ENCODE measurements at regions not wholly inside any gene's neighbourhood (a gene's known extent, or its start where the extent isn't known, plus 50 kb on each side); places are given as distances from the start of the nearest gene placed in this dataset.

DNA sequence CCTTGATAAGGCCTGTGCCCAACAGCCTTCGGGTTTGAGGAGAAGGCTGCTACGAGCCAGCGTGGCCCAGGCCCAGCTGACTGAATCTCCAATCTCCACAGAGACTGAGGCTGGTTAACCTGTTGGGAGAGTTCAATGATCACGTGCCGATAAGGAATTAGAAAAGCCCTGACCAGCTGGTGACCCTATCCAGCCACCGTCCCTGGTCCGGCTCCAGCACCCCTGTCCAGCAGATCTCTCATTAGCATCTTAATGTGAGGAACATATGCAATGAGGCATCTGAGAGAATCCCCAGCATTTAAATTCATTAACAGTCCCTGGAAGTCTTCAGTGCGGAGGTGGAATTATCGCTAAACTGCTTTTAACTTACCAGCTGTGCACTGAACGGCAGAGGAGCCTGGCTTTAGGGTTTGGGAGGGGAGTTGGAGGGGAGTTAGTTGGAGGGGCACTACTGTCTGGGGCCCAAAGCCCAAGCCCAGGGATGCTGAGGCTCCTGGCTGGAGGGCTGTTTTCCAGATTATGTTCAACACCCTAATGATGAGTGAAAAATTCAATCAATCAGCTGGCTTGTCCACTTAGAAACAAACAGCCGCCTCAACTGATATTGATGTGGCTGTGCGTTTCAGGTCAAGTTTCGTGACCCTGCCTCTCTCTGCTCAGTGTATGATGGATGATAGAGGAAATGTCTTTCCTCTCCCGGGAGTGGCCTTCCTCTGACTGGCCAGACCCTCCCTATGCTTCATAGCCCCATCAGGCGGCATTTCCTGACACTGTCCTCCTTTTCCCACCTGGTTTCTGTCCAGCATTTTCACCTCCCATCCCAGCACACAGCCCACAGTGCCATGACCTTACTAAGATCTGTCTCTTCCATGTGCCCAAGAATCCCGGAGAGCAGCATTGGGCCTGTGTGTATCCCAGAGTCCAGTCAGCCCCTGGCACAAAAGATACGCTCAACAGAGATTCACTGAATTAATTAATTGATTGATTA is 184.5 kb downstream of the CCT6B start:
- no peak for DNase-seq (ENCODE audit: low spot score)

DNA sequence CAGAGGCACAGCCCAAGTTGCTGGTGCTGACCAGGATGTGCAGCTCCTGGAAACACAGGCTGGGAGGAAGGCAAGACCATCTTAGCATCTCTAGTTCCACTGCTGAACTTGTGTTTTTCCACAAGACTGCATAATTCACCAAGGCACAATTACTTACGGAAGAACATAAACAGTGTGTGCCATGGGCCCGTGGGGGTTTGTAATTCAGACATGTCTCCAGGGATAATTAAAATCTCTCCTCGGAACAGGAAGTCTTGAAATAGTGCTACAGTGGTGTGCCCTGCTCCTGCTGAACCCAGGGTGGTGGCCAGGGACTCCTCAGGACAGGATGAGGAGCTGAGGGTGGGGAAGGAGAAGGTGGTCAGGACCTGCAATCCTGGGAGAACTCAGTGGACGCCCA is 188.2 kb downstream of the CCT6B start:
- DNase-seq (ENCODE audit: low spot score), result no peak

DNA sequence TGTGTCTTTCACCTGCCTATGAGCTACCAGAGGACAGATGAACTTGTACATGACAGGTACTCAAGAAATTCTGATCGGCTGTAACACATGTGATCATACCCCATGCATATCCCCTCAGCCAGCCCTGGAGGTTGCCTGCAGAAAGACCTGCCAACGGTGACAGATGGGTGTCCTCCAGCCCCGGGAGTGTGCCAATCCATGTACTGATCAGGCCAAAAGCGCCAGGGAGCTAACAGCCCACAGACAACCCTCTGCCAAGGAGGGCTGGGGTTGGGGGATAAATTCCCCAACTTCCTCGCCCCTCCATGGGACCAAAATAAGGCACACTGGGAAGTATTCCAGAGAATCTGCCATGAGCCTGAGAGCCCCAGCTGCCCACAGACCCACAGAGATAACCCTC is 189.4 kb downstream of the CCT6B start:
- no peak for DNase-seq (ENCODE audit: low spot score)

DNA sequence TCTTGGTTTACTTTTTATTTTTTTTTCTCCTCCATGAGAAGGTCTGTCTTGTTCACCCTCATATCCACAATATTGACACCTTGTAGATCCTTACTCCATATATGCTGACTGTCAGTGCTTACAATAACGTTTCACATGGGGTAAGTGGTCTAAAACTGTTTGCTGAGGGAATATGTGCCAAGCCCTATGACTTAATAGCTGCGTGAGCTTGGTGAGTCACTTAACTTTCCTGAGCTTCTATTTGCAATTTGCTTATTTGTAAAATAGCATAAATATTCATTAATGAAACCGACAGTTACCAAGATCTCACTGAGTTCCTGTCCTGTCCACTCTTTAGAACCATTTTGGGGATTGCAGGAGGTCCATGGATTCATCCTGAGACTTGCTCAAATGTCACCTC is 190.7 kb downstream of the CCT6B start:
- DNase-seq (ENCODE audit: low spot score), result no peak

DNA sequence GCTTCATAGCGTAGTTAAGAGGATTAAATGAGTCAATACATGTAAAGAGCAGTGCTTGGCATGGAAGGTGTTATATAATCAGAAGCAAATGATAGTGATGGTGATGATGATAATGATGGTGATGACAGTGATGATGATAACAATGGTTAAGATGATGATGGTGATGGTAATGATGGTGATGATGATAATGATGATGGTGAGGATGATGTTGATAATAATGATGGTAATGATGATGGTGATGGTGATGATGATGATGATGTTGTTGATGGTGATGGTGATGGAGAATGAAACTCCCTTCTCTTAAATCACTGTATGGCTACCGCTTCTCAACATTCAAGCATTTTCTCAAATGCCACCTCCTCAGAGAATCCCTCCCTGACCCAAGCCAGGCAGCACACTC is 190.5 kb downstream of the TMEM132E start:
- DNase-seq (ENCODE audit: low spot score), result no peak

DNA sequence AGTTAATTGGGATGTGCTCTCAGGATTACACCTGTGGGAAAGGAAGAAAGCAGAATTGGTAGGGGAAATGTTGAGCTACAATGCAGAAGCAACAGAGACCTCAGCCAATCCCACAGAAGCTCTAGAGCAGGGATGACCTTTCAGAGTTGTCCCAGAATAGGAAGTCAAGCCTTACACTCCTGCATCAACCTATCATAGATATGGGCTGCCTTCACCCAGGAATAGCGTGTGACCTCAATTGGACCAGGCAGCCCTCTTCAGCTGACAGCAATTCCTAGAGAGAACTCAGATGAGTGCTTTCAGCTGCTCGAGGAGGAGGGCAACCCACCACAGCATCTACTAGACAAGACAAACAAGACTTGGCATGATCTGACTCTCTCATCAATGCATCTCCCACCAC is 189.7 kb downstream of the TMEM132E start:
- no peak for DNase-seq (ENCODE audit: low spot score)

DNA sequence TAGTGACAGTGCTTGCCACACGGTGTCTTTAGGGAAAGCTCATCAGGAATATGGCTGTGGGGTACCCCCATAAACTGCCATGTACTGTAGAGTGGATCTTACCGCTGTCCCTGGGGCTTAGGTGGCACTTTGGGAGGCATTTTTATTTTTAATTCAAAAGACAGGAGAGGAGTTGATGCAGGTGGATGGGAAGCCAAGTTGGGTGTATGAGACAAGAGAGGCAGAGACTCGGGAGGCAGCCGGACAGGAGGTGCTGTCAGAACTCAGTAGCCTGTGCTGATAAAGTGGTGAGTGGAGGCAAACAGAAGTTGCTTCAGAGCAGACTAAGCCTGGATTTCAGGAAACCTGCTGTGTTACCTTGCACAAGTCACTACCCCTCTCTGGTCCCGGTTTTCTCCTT is 185.9 kb downstream of the TMEM132E start:
- no peak for DNase-seq (ENCODE audit: low spot score)

DNA sequence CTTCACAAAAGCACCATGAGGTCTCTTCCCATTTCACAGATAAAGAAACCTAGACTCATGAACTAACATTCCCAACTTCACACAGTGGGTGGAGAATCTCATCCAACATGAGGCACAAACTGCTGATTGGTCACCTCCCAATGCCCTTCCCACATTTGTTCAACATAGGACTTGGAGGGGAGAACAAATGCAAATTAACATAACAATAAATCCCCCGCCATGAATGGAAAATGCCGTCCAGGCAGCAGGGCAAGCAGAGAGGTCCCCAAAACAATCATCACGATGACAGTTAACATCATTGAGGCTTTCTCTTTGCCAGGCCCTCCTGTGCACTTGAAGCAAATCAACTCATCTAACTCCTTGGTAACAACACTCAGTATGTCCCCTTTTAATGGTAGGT is 185.3 kb downstream of the TMEM132E start:
- no peak for DNase-seq (ENCODE audit: low spot score)

DNA sequence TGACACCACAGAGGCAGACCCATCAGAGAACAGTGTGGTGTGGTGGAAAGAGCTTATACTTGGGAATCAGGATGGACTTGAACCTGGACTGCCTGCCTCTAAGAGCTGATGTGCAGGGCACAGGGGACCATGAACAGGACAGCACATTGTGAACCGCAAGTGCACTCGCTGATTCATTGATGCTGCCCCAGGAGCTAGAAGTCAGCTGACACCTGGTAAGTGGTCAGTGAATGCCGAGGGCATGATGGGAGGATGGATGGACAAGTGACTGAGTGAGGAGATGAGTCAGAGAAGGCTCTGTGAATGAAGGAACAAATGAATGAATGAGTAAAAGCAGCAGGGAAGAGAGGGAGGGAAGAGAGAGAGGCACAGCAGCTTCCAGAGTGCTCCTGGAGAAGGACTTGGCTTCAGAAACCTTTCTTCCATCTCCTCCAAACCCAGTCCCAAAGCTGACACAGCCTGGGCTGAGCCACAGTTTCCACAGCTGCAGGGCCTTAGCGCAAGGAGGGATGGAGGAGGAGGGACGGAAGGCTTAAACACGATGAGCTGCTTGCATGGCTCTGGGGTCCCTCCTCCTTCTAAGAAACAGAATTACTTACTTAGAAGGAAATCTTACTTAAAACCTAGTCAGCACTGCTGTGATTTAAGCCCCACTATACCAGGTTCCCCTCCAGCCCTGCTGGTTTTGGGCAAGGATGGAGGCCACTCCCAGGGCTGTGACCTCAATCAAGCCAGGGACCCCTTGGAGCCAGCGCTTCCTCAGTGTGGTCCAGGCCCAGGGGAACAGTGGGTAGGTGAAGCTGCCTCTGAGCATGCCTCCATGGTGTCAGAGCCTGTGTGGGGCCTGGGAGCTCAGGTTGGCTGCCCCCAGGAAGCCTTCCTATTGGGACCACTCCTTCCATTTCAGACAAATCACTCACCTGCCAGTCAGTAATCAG is 184.6 kb downstream of the TMEM132E start:
- DNase-seq (ENCODE audit: low spot score), result peak; percentile 69

DNA sequence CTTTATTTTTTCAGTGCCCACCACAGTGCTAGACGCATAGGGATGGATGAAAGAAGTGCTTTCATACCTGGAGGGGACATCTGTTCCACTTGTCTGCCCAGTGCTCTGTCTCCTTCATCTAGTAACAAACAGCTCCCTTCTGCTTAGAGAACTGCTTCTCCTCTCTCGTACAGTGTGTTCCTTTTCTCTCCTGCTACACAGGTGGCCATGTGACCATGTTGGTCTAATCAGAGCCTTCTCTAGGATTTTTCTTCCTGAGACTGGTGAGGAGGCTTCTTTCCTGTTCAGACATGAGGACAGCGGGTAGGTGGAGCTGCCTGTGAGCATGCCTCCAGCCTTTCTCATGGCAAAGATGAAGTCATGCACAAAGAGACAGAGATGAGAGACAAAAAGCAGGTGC is 182.7 kb downstream of the TMEM132E start:
- no peak for DNase-seq (ENCODE audit: low spot score)

DNA sequence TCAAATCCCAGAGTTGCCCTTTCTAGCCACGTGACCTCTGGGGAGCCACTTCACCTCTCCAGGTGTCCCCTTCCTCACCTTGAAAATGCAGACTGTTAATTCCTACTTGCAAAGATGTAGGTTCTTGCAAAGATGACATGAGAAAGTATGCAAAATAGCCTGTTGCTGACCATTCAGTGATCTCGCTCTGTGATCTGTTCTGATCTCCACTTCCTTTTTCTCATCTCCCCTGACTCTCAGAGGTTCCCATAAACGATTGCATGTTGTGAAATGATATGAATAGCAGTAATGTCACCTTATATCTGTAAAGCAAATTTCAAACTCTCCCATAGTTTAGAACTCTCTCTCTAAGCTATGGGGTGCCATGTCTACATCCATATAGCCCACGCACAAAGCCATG is 182.3 kb downstream of the TMEM132E start:
- DNase-seq (ENCODE audit: low spot score), result no peak

DNA sequence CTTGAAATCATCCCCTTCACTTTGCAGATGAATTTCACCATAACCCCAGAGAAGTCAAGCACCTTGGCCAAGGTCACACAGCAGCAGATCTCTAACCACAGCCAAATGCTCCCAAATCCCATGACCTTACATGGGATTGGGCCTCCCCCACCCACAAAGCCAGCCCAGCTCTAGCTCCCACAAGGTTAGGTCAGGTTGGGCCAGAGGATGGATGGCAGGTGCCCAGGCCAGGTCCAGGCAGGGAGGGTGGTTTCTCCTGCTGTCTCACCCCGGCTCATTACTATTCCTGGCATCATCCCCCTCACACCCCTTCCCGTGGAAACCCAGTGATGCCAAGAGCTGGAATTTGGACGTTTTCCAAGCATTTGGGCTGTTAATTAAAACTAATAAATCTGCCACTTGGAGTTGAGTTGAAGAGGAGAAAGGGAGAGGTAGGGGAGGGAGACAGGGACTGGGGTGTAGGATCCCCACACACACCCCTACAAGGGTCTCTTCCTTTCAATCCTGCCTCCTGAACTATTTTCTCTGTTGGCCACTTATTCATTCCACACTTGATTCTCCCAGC is 181.6 kb downstream of the TMEM132E start:
- DNase-seq (ENCODE audit: low spot score), result no peak

DNA sequence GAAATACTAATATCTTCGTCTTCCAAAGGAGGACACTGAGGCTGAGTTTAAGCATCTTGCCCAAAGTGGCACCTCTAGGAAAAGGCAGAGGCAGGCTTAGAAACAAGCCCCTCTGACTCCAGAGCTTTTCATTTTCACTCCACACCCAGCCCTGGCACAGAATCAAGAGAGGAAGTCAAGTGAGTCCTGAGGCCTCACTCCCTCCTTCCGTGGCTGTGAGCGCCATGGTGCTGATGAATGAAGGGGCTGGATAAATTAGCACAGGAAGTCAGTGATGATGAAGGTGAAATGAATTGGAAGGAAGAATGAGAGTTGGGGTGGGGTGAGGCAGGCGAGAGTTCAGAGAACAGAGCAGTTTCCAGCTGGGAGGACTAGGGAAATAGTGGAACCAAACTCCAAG is 179.3 kb downstream of the TMEM132E start:
- DNase-seq (ENCODE audit: low spot score), result no peak

DNA sequence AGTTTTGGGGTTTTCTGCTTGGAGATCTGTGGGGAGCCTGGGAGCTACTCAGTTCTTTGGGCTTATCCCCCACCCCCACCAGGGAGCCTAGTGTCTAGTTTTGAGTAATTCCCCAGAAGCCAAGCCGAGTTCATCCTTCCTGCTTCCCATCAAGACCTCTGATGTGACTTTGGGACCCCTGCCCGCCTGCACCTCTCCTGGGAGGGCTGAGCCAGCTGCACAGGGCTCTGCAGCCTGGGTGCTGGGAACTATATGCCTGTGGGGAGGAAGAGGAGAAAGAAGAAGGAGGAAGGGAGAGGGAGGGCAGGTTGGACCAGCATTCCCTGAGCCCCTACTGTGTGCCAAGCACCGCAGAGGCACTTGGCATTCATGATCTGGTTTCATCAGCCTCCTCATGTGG is 178.9 kb downstream of the TMEM132E start:
- DNase-seq (ENCODE audit: low spot score), result no peak

DNA sequence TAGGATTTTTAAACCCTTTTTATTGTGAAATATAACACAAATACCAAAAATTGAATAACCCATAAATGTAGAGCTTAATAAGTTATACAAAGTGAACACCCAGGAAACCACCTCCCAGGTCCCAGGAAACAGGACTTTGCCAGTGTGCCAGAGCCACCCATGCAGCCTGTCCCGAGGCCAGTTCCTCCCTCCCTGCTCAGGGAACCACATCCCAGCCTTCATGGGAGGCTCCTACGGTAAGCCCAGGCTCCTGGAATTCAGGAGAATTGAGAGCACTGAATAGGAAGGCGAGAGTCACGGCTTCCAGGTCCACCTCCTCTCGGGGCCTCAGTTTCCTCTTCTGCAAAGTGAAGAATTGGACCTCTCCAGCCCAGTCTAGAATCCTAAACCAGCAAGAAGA is 178.2 kb downstream of the TMEM132E start:
- DNase-seq (ENCODE audit: low spot score), result no peak

DNA sequence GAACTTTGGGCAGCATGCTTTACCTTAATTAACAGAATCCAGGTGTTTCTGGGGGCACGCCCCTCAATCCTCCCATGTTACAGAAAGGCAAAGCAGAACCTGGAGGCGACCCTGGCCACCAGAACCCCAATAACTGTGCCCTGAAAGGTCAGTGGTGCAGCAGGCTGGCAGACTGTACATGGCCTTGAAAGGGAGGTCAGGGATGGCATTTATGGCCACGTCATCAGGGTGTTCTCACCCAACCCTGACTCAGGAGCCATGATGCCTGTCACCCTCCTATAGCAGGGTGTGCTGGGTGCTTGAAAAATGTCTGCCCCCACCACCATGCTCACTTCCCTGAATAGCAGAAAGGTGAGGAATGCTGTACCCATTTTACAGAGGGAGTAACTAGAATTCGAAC is 177.7 kb downstream of the TMEM132E start:
- no peak for DNase-seq (ENCODE audit: low spot score)

DNA sequence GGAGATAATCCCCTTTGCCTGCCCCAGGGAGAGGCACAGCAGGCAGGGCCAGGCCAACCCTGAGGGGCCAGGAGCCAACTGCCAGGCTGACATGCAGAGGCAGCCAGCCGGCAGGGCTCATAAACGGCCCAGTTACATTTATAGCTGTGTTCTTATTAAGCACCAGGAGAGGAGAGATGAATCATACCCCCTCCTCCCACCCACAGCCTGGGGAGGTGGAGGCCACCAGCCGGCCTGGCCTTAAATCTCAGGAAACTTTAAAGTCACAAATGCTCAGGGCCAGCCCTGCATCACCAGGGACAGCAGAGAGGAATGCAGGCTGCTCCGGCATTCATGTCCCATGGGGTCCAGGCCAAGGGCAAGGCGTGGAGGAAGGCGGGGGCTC is 177.2 kb downstream of the TMEM132E start:
- peak; percentile 64 for DNase-seq (ENCODE audit: low spot score)

DNA sequence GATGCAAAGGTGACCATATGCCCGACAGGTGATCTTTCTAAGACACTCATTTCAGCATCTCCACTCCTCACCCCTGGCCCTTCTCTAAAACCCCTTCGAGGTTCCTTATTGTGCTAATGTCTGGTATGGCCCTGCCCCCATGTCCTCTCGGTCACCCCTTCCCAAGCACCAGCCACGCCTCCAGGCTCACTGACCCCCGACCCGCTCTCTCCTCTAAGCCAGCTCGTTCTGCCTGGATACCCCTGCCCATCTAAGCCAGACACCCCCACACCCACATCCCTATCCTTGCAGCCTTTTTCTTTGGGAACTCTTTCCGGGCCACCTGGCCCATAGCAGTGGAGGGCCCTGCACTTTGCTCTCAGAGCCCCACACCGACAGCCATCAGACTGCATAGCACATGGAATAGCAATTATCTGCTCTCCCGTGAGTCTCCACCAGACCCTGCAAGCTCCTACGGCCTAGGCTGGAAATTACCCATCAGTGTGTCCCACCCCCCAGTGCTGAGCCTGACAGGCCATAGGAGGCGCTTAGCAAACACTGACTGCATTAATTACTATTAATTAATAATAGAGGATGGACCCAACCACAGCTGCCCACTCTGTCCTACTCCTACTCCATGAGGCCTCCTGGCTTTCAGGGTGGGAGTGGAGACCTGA is 176.7 kb downstream of the TMEM132E start:
- DNase-seq (ENCODE audit: low spot score), result no peak

DNA sequence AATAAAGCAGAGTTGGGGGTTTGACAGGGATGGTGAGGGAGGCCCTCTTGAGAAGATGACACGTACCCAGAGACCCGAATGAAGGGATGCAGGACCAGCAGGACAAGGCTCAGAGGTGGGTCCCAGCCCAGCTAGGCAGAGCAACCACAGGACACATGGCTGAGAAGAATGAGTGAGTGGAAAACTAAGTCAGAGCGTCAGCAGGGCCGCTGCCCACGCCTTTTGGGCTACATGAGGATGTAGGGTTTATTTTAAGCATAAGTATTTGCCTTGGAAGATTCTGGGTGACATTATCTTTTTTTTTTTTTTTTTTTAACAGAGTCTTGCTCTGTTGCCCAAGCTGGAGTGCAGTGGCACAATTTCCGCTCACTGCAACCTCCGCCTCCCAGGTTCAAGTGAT is 176.0 kb downstream of the TMEM132E start:
- no peak for DNase-seq (ENCODE audit: low spot score)

DNA sequence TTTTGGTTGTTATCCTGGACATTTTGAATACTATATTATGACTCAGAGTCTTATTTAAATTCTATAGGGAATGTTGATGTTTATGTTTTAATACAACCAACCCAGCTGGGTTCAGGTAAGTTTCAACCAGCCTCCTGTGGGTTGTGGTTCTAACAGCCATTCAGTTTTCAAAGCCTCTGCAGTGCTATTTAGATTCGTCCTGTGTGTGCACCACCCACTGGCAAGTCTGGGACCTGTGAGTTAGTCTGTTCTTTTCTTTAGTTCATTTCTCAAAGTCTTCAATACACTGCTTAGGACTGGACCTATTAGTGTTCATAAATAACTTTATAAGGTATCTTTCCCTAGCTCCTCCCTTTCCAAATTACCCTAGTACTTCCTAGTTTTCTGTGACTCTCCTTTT is 170.6 kb downstream of the TMEM132E start:
- DNase-seq (ENCODE audit: low spot score), result no peak

DNA sequence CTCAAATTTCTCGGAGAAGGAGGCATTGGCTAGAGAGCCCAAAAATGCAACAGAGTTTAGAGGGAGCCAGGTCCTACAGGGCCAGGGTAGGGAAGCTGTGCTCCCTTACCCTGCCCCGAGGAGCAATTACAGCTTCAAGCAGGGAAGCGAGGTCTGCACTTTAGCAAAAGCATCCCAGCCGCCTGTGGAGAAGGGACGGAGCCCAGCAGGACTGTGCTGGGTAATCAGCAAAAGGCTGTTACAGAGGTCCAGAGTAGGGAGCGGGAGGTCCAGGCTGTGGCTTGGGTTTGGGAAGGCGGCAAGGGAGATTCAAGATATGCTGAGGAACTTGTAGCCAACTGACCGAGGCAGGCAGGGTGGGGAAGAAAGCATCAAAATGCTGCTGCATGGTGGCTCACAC is 162.6 kb downstream of the TMEM132E start:
- no peak for DNase-seq (ENCODE audit: low spot score)
